ENCODE measurements at regions not wholly inside any gene's neighbourhood (a gene's known extent, or its start where the extent isn't known, plus 50 kb on each side); places are given as distances from the start of the nearest gene placed in this dataset.

DNA sequence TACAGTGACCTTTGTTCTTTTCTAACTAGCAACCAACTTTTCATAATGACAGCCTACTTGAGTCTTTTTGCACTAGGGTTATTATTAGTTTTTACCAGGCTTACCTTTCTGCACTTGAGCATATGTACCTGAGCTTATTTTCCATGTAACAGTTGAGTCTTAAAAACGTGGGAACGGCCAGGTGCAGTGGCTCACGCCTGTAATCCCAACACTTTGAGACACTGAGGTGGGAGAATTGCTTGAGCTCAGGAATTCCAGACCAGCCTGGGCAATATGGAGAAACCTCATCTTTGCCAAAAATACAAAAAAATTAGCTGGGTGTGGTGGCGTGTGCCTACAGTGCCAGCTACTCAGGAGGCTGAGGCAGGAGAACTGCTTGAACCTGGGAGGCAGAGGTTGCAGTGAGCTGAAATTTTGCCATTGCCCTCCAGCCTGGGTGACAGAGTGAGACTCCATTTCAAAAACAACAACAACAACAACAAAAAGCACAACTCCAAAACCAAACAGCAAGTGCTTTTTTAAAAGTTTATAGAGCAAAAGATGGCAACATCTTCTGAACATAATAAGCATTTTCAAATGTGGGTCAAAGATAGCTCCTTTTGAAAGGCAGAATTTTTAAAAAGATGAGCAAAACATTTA, 57.1 kb upstream of the CD28 start:
- no peak for TF ChIP-seq CTCF (conservative IDR thresholded peaks at IDR 0.05; ENCODE audit: low read depth, low read length)
- TF ChIP-seq EZH2 (IDR thresholded peaks at IDR 0.05; ENCODE audit: borderline replicate concordance, low read depth, low read length, poor library complexity, severe bottlenecking): no peak
